RPMI7951 (cell line): ENCODE measurements at regions not wholly inside any gene's neighbourhood (a gene's known extent, or its start where the extent isn't known, plus 50 kb on each side); places are given as distances from the start of the nearest gene placed in this dataset.
"Not testable (repeated sequence)": the region's sequence is repeated elsewhere in the genome, so short reads cannot be mapped to it uniquely, and the experiment has no call there.

Experiments
- DNase-seq: peaks from one replicate; pipeline ENCODE4 v3.0.0-alpha.2; 2012; ENCODE audit warnings: low read depth

DNA sequence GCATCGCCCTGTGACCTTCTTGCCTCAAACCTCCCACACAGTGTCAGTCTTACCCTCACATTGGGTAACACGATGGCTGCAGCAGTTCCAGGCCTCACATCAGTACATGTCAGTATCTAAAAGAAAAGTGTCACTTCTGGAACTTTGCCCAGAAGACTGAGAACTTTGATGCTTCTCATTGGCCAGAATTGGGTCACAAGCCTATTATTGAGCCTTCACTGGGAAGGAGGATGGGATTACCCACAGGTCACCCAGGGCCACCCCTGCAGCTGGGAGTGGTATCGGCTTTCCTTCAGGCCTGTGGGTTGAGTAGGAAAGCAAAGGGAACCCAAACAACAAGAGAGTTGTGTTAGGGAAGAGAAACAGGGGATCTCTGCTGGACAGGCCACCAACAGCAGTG, 111.5 kb downstream of the NPY start:
- no peak for DNase-seq

DNA sequence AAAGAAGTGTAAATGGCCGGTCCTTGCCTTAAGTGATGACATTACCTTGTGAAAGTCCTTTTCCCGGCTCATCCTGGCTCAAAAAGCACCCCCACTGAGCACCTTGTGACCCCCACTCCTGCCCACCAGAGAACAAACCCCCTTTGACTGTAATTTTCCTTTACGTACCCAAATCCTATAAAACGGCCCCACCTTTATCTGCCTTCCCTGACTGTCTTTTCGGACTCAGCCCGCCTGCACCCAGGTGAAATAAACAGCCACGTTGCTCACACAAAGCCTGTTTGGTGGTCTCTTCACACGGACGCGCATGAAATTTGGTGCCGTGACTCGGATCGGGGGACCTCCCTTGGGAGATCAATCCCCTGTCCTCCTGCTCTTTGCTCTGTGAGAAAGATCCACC, 112.4 kb downstream of the NPY start:
- DNase-seq: not testable (repeated sequence)

DNA sequence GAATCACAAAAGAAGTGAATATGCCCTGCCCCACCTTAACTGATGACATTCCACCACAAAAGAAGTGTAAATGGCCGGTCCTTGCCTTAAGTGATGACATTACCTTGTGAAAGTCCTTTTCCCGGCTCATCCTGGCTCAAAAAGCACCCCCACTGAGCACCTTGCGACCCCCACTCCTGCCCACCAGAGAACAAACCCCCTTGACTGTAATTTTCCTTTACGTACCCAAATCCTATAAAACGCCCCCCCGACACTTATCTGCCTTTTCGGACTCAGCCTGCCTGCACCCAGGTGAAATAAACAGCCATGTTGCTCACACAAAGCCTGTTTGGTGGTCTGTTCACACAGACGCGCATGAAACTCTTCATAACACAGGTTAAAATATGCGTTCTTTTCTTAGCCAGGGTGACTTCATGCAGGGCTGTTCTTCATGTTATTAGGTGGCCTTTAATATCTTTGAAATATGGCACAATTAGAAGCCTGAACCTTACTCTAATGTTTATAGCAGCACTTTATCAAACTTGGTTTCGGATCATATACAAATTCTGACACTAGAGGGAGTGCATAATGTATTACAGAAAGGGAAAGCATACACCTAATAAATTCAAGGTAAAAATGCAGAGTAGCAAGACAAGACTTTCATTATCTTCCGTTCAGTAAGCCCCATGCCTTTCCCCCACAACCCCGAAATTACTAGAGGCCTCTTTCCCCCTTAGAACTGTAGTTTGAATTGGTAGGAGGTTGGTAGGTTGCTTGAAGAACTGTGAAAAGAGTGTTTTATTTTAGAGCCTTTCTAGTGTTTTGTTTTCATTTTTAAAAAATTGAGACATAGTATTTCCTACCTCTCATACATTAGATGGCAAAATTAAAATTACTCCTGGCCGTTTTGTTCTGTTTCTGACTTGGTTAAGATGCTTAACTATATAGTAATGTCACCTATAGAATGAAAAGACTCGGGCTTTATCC, 117.9 kb downstream of the NPY start:
- peak; percentile 44 for DNase-seq

DNA sequence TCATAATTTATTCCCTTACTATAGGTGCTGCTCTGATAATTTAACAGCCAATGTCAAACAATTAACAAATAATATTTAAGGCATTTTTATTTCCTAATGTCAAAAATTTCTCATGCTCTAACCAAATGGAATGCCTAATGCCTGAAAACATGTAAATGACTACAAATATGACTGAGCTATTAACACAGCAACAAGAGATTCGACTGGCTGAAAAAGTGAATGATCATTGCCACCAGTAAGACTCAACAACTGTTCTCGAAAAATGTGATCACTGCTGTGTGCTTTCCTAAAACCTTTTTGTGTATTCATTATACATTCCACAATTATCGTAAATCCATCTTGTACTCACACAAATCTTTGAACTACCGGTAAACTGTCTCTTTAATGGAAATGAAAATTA, 118.7 kb downstream of the NPY start:
- DNase-seq: no peak

DNA sequence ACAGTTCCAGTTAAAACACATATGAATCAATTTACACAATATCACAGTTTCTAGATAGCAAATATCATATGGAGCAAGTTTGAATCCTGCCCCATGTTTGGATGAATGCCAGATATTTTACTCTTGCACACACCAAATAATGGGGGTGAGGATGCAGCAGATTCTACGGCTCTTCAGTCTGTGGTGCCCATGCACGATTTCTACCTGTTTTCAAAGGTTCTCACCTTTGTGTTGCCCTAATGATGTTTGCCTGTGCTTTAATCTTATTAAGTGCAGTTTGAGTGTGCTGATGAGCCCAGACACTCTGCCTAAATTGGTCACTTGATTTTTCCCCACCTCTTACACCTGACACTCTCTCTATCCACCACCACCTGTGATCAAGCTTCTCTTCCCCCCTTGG, 119.6 kb downstream of the NPY start:
- no peak for DNase-seq

DNA sequence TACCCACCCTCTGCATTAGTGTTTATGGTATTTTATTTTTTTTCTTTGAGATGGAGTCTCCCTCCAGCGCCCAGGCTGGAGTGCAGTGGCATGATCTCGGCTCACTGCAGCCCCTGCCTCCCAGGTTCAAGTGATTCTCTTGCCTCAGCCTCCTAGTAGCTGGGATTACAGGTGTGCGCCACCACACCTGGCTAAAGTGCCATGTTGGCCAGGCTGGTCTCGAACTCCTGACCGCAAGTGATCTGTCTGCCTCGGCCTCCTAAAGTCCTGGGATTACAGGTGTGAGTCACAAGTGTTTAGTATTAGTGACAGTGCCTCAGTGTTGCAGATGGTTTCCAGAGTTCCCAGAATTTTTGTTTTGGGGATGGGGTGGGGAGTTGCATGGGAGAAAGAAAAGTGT, 120.3 kb downstream of the NPY start:
- no peak for DNase-seq

DNA sequence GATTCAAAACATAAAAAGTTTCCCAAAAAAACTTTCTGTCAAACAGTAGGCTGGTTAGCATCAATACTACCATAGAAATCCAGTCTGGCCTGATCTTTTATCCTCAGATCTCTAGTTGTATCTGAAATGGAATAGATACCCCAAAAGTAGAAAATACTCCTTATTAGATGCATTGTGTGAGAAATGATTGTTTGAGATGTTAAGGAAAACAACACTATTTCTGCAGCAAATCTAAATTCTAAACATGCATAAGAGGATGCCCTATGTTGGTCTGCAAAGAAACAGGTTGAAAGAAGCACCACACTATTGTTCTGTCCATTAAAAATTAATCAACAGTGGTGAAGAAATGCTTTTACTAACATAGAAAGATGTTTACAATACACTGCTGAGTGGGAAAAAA, 121.0 kb downstream of the NPY start:
- DNase-seq: no peak

DNA sequence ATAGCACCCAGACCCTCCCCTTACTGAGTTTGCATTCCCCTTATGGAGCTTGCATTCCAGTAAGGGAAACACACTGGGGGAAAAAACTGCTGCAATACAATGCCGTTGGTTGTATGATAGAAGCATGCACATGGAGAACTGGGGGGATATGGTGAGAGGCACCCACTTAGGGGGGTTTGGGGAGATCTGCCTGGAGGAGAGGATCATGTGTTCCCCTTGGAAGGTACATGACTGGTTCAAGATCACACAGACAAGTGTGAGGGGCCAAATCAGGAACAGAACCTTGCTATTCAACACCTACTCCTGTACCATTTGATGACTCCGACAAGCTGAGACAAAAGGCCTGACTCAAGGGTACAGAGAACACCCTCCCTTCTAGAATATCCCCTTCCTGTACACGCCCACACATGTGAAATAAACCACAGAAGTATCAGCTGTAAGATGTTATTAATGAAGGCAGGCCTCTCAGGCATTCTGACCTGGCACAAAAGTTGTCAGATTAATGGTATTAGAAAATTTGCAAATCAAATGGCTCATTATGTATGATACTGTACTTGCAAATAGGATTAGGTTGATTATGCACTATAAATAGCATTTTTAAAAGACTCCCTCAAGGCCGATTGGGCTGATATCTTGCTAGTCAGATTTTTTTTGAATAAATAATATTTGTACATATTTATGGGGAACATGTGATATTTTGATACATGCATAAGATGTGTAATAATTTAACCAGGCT, 122.2 kb downstream of the NPY start:
- no peak for DNase-seq

DNA sequence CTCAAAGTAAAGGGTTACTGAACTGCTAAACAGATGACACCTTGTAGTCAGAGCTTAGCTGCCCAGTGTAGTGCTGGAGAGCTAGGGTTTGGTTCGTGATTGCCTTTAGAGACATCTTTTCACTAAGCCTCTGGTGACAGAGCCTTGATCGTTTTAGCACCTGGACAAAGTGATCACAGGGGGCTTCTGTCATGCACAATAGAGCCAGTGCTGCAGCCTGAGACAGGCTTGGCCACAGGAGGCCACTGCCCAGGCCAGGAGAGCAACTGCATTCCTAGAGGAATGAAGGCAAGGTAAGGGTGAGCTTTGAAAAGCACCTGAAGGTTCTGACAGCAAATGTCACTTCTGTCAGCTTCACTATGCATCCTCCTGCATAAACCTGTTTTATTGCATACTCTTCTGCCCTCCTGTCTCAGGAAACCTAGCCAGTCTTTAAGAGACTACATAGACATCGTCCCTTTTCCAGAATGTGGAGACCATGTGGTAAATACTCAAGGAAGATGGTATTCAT, 122.9 kb downstream of the NPY start:
- DNase-seq: no peak

DNA sequence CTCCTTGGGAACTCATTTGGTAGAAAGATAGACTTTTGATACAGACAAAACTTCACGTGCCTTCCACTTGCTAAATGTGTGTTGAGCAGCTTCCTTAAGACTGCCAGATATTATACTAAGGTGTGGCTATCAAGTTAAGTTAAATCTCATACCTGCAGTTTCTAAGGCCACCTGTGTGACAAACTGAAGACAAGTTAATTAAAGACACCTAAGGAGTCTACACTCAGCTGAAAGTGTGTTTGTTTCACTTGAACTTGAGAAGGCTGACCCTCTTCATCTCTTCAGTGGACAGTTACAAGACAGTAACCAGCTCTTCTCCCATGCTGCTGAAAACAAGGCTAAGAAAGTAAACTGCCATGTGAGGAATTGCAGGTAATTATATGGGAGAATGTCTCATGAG, 124.0 kb downstream of the NPY start:
- DNase-seq: no peak

DNA sequence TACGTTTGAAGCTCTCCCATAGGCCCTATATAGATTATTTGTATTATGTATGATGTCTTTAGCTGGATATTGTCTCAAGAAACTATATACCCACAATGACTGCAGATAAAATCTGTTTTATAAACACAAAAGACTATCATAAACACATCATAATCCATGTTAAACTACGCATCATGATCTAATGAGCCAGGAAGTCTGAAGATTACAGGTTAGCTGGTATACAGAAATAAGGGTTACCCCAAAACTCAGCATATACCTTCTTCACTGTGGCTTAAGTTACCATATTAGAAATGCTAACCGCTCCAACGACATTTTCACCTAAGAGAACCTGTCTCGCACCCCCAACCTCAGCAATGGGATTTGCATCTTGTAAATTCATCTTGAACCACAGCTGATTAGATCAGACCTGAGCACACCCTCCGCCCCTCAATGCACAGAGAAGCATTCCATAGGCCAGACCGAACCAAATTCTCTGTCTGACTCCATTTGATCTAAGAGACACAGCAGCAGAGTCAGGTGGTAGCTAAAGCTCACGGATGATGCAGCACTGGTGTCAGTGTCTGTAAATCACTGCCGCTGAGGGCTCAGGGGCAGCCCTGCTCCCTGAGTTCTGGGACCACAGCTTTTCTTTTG, 124.9 kb downstream of the NPY start:
- DNase-seq: no peak

DNA sequence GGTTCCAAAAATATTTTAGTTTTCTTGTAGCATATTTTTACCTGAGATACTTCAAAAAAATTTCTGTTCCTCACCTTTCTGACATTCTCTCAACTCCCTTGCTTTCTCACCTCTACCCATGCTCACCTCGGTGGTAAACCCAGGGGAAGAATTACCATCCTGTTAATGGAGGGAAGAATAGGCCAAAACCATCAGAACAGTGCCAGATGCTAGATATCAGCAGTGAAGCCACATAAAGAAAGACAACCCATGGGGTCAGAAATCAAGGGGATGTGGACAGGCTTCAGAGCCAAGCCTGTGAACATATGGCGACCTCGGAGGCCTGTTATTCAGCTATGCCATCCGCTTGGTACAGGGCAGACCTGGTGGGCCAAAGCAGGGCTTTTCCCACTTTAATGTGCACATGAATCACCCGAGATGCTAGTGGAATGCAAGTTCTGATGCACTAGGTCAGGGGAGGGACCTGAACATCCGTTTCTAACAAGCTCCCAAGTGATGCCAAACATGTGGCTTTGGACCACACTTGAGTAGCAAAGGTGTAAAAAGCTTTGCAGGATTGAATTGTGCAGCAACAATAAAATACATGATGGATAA, 125.5 kb downstream of the NPY start:
- no peak for DNase-seq

DNA sequence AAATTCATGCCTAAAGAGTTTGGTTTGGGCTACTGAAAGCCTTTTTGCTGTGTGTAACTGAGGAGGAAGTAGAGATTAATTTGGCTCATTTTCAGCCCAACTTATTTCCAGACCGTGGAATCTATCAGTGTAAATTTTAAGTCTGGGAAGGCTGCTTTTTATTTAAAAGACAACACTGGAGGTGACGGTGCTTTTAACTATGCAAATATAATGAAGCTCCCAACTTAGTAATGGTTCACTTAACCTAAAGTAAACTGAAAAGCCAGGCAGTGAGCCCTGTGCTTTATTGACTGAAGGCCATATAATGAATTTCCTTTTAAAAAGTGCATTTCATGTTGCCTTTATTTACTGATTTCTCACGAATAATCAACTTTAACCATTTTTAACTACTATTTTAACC, 127.2 kb downstream of the NPY start:
- DNase-seq: no peak

DNA sequence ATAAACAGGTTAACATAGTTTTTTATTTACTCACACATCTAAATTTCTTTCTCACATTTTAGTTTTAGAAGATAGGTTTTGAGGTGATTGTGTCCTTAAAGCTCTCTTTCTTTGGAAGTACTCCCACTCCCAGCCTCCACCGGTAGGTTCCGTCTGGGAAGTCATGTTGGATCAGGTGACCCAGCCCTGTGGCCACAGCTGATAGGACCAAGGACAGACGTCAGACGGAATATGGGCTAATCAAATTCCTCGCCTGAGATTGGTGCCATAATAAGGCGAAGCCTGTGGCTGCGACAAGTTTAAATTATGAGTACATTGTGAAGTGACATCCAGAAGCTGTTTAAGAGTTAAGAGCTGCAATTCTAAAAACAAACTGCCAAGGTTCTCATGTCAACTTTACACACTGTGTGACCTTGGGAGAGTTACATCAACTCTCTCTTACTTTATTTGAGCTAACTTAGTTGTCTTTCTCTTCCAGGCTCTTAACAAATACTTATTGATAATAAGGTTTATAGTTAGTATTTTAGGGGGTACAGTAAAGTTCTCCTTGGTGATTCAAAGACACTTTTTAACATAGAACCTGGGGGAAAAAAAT, 133.6 kb downstream of the NPY start:
- peak; percentile 9 for DNase-seq

DNA sequence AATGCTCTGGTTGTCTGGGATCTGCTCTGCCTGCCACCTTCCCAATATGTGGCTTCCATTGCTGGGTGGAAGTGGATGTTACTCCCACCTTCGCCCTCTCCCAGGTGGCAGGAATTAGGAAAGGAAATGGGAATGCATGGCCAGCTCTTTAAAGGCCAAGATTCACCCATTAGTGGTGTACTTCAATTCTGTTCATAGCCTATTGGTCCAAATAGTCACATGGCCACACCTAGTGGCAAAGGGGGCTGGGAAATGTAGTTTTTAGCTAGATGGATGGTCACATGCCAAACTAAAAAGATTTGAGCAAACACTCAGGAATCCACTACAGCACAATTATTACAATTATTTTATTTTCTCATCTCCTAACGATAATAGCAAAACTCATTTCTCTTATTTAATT, 135.1 kb downstream of the NPY start:
- peak; percentile 26 for DNase-seq

DNA sequence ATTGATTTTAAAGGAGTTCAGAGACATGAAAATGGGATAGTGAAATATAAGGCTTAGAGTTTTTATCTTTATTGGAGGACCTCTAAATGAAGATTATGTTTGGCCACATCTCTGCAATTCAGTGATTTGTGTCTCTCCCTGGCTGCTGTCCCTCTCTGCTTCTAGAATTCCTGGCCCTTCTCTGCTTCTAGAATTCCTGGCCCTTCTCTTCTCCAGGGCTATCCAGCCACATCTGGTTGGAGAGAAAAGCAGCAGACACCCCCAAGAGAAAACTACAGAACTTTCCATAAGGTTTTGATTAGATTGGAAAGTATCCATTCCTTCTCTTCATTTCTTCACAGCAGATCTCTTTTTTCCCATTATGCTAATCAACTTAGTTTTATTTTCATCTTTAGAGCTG, 135.5 kb downstream of the NPY start:
- no peak for DNase-seq

DNA sequence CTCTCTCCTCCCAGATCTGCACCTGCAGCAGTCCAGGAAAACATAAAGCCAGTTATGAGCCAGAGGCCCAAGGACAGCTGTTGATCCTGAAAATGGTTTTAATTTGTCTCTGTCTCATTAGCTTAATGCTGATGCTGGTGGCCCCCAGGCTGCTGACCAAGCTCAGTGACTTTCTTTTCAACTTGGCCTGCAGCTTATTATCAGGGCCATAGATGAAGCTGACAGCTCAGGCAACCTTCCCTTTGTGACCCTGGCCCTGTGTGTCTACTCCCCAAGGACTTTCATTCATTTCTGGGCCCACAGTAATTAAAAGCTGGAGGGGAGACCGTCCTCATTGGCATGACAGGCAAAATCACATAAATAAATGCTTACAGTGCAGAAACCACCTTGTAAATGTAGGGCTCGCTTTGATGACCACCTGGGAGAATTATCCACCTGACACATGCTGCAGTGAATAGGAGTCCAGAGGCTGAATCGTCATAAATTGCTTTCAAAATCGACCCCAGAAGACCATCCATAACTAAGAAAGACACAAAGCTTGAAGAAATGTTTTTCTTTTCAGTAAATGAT, 138.5 kb downstream of the NPY start:
- no peak for DNase-seq

DNA sequence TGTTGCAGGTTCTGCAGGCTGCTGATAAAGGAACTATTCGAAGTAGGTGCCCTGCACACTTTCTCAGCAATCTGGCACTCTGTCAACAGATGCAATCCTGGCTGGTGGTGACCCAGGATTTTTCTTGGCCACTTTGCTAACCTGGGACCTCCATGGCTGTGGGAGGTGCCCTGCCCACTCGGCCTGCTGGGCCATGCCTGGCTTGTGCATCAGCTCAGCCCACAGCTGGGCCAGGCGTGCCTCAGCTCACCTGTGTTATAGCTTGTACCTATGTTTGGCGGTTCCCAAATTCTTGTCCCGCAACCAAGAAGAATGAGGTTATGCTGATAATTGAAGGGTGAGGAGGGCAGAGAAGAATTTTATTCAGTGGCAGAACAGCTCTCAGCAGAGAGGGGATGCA, 141.7 kb downstream of the NPY start:
- DNase-seq: no peak

DNA sequence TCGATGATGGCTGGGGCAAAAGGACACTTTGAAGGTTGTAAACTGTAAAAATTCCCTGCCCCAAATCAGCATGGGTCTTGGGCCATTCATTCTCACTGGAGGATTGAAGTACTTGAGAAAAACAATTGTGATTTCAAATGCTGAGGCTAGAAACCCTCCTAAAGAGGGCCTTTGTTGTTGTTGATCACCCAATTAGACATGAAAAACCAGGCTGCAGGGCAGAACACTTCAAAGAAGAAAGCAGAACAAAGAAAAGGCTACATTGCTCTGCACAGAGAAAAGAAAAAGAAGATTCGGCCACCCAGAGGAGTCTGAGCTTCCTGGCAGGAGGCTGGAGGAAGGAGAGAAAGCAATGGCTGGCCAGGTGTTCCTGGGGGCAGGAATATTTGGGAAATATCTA, 143.1 kb downstream of the NPY start:
- DNase-seq: no peak

DNA sequence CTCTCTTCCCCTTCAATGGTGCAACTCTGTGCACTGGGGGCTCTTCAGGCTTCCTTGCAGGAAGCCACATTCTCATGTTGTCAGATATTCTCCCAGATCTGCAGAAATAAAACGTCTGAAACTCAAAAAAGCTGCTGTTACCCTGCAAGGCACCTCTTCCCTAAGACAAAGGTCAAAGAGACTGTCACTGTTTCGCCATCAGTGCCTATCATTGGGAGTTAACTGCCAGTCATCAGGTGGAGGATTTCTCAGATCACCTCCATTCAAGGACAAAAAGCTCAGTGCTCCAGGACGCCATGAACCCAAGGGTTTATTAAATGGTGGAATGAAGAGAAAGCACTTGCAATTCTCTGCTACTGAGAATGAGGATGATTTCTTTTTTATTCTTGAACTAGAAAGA, 144.6 kb upstream of the PALS2 start:
- DNase-seq: no peak

DNA sequence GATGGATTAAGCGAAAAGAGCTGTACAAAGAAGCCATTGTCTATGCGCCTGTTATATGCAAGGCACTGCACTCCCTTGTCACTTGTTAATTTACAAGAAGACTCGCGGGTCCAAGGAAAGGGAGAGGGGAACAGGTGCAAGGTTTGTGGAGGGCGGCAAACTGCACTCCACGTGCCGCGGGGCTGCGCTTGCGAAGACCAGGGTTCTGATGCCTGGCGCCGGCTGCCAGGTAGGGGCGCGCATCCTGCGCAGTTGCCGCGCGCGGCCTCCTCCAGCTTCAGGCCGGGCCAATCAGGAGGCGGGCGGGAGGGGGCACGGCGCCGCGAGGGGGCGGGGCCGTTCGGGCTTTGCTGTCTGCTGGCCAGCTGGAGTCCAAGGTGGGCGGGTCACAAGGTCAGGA, 140.6 kb upstream of the PALS2 start:
- DNase-seq: no peak
